H1 (cell line): ENCODE measurements at regions not wholly inside any gene's neighbourhood (a gene's known extent, or its start where the extent isn't known, plus 50 kb on each side); places are given as distances from the start of the nearest gene placed in this dataset.

ENCODE experiments used
- CHD7 ChIP-seq: fragments of 300-600 bp; sonication (generic); IDR thresholded peaks from 2 replicates; pipeline ENCODE4 v1.7.1; 2012; ENCODE audit warnings: low read length, moderate library complexity, mild to moderate bottlenecking, inconsistent platforms; ENCODE audit not compliant: insufficient replicate concordance

- TF ChIP-seq CHD7: no peak
Observed at GRCh38 chr5:3654515-3654914, 58.9 kb downstream of the IRX1 start (continued).
